ENCODE measurements at regions not wholly inside any gene's neighbourhood (a gene's known extent, or its start where the extent isn't known, plus 50 kb on each side); places are given as distances from the start of the nearest gene placed in this dataset.

DNA sequence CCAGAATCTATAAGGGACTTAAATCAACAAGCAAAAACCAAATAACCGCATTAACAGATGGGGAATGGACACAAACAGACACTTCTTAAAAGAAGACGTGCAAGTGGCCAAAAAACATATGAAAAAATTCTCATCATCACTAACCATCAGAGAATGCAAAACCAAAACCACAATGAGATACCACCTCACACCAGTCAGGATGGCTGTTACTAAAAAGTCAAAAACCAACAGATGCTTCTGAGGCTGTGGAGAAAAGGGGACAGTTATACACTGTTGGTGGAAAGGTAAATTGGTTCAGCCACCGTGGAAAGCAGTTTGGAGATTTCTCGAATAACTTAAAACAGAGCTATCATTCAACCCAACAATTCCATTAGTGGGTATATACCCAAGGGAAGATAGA is 124.9 kb upstream of the OLIG2 start:
- no peak for DNase-seq
- Histone ChIP-seq H3K9me3 (no peaks in the 10 kb centered on the region), H3K36me3 (no peaks in the 10 kb centered on the region), H3K4me1 (no peaks in the 10 kb centered on the region), H3K4me3 (no peak overlapping the region), H3K27ac (no peak overlapping the region), H3K27me3 (no peaks in the 10 kb centered on the region)
- TF ChIP-seq, protein P1, sequence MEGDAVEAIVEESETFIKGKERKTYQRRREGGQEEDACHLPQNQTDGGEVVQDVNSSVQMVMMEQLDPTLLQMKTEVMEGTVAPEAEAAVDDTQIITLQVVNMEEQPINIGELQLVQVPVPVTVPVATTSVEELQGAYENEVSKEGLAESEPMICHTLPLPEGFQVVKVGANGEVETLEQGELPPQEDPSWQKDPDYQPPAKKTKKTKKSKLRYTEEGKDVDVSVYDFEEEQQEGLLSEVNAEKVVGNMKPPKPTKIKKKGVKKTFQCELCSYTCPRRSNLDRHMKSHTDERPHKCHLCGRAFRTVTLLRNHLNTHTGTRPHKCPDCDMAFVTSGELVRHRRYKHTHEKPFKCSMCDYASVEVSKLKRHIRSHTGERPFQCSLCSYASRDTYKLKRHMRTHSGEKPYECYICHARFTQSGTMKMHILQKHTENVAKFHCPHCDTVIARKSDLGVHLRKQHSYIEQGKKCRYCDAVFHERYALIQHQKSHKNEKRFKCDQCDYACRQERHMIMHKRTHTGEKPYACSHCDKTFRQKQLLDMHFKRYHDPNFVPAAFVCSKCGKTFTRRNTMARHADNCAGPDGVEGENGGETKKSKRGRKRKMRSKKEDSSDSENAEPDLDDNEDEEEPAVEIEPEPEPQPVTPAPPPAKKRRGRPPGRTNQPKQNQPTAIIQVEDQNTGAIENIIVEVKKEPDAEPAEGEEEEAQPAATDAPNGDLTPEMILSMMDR (IDR thresholded peaks at IDR 0.05): no peak
- TF ChIP-seq POLR2A (IDR thresholded peaks at IDR 0.05): no peak

DNA sequence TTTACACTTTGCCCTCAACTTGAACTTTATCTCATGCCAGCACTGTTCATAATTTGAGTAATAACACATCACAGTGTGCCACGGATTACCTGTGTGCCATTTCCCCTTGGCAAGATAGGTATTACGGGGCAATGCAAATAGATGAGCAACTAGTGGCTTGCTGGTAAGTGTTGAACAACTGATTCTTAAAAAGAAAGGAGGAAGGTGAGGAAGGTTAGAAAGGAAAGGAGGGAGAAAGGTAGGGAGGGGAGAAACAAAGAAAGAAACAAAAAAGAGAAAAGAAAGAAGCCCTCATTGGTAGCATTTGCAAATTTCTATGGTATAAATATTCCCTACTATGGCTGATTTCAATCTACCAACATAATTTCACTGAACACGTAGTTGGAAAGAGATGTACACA is 118.2 kb upstream of the OLIG2 start:
- TF ChIP-seq, protein P1 (IDR thresholded peaks at IDR 0.05): no peak
- no peak for TF ChIP-seq POLR2A (IDR thresholded peaks at IDR 0.05)
- DNase-seq: no peak
- Histone ChIP-seq H3K9me3 (no peaks in the 10 kb centered on the region), H3K36me3 (no peaks in the 10 kb centered on the region), H3K27ac (no peak overlapping the region), H3K27me3 (no peaks in the 10 kb centered on the region), H3K4me3 (no peak overlapping the region), H3K4me1 (no peaks in the 10 kb centered on the region)

DNA sequence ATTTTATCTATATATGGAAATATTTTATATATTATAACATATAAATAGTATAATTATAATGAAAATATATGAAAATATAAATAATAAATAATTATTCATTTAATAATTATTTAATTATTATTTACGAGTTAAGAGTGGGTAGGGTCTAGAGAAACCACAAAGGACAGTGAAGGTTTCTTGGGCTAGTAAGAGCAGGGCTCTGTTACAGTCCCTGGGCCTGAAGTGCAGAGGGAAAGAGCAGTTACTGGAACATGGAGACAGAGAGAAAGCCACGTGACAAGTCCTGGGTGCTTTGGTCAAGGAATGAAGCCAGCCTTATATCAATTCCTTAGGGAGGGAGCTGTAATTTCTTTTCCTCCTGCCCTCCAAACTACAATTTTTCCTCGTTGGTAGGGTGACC is 117.2 kb upstream of the OLIG2 start:
- TF ChIP-seq, protein P1 (IDR thresholded peaks at IDR 0.05): no peak
- TF ChIP-seq POLR2A (IDR thresholded peaks at IDR 0.05): no peak
- H3K9me3 ChIP-seq: no peaks in the 10 kb centered on the region
- H3K4me1 ChIP-seq: no peaks in the 10 kb centered on the region
- DNase-seq: no peak
- no peak overlapping the region for H3K27ac ChIP-seq
- no peak overlapping the region for H3K4me3 ChIP-seq
- H3K27me3 ChIP-seq: no peaks in the 10 kb centered on the region
- no peaks in the 10 kb centered on the region for H3K36me3 ChIP-seq

DNA sequence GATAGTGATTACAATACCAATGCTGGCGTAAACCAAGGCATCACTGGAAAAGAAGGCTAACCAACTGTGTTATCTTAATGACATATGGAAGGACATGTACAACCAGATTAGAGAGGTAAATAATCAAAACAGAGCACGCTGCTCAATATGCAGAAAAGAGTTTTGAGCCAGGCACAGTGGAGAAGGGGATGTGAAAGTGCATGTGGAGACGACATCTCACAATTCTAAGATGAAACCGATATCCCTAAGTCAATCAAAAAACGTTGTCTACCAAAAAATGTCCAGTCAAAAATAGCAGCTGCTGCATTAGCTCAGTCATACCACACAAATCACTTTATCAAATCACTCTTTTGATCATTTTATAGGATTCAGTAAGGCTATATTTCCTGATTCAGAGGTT is 116.3 kb upstream of the OLIG2 start:
- no peaks in the 10 kb centered on the region for H3K27me3 ChIP-seq
- no peaks in the 10 kb centered on the region for H3K36me3 ChIP-seq
- no peak overlapping the region for H3K27ac ChIP-seq
- H3K9me3 ChIP-seq: no peaks in the 10 kb centered on the region
- TF ChIP-seq POLR2A (IDR thresholded peaks at IDR 0.05): no peak
- TF ChIP-seq, protein P1 (IDR thresholded peaks at IDR 0.05): no peak
- DNase-seq: no peak
- no peaks in the 10 kb centered on the region for H3K4me1 ChIP-seq
- no peak overlapping the region for H3K4me3 ChIP-seq

DNA sequence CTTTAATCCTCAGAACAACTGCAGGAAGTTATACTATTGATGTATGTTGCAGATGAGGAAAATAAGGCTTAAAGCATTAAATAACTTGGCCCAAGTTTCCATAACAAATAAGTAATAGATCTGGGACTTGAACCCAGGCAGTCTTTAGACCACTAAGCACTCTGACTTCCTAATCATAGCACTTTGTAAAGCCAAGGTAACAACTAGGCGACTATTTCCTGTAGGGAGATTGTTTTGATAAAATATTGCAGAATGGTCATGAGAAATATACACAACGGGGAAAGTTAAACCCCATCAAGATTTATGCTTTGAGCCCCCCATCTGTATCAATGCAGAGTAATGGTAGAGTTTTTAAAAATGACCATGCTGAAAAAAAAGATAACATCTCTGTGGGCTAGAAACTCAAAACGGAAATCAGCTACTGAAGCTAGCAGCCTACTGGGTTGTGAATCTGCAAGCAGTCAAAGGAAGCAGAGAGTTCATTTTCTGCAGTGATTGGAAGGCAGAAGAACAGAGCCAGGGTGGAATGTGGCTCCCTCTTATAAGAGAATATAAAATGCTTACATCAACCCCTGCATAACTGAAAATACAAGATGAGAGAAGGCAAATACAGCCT is 111.2 kb upstream of the OLIG2 start:
- no peak for TF ChIP-seq POLR2A (IDR thresholded peaks at IDR 0.05)
- TF ChIP-seq, protein P1 (IDR thresholded peaks at IDR 0.05): no peak
- Histone ChIP-seq H3K4me1 (no peaks in the 10 kb centered on the region), H3K9me3 (no peaks in the 10 kb centered on the region), H3K27me3 (no peaks in the 10 kb centered on the region), H3K36me3 (no peaks in the 10 kb centered on the region), H3K4me3 (no peak overlapping the region), H3K27ac (no peak overlapping the region)
- no peak for DNase-seq

DNA sequence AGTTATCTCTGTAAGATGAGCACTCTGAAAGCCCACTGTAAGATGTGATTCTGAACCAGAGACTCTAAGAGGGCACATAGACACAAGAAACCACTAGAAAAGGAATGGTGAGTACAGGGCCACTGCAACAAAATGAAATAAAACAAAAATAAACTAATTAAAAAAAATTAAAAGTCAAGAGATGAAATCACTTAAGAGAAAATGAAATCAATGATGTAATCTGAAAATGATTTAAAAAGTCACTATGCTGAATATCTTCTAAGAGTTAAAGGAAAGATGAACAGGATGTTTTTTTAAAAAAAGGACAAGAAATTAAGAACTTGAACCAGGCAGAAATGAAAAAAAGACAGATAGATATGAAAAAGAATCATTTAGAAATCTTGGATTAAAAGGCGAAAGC is 110.6 kb upstream of the OLIG2 start:
- Histone ChIP-seq H3K4me3 (no peak overlapping the region), H3K9me3 (no peaks in the 10 kb centered on the region), H3K4me1 (no peaks in the 10 kb centered on the region), H3K27ac (no peak overlapping the region), H3K36me3 (no peaks in the 10 kb centered on the region), H3K27me3 (no peaks in the 10 kb centered on the region)
- no peak for DNase-seq
- TF ChIP-seq, protein P1 (IDR thresholded peaks at IDR 0.05): no peak
- no peak for TF ChIP-seq POLR2A (IDR thresholded peaks at IDR 0.05)

Measured in Peyer's patch (tissue), 4 donors.